GM12878 (cell line): ENCODE measurements at regions not wholly inside any gene's neighbourhood (a gene's known extent, or its start where the extent isn't known, plus 50 kb on each side); places are given as distances from the start of the nearest gene placed in this dataset.

Experiments used
- BMI1 ChIP-seq: fragments of 450-650 bp; IDR thresholded peaks from 2 replicates; pipeline ENCODE4 v1.6.1; 2016; ENCODE audit warnings: mild to moderate bottlenecking, moderate library complexity, borderline replicate concordance
- EED ChIP-seq: sonication (generic); IDR thresholded peaks from 2 replicates; pipeline ENCODE4 v1.6.1; 2016; ENCODE audit warnings: antibody characterized with exemption, low read depth
- PAX5 ChIP-seq: IDR thresholded peaks from 2 replicates; pipeline ENCODE4 v1.6.1; 2011; ENCODE audit warnings: low read depth, low read length, borderline replicate concordance
- PML ChIP-seq: IDR thresholded peaks from 2 replicates; pipeline ENCODE4 v1.6.1; 2012; ENCODE audit warnings: low read length, inconsistent platforms
- RCOR1 ChIP-seq: conservative IDR thresholded peaks from 2 replicates; pipeline ENCODE4 v1.6.1; 2012; ENCODE audit warnings: low read depth, low read length, improper control_type of control experiment
- TCF12 ChIP-seq: IDR thresholded peaks from 2 replicates; pipeline ENCODE4 v1.6.1; 2011; ENCODE audit warnings: low read depth, mild to moderate bottlenecking, low read length
- TCF3 ChIP-seq: IDR thresholded peaks from 2 replicates; pipeline ENCODE4 v1.6.1; 2012; ENCODE audit warnings: low read depth, mild to moderate bottlenecking, low read length, borderline replicate concordance; ENCODE audit not compliant: insufficient read depth
- USF1 ChIP-seq: IDR thresholded peaks from 2 replicates; pipeline ENCODE4 v1.6.1; 2011; ENCODE audit warnings: borderline replicate concordance, low read depth, mild to moderate bottlenecking, moderate library complexity, mixed read lengths, low read length; ENCODE audit not compliant: insufficient read depth; ENCODE audit errors: extremely low read length
- YY1 ChIP-seq: IDR thresholded peaks from 2 replicates; pipeline ENCODE4 v1.6.1; 2011; ENCODE audit warnings: low read depth, mild to moderate bottlenecking, low read length
- ZBTB11 ChIP-seq: fragments of 450-650 bp; formaldehyde crosslinking; IDR thresholded peaks from 2 replicates; pipeline ENCODE4 v1.5.0; 2022; ENCODE audit warnings: mild to moderate bottlenecking, missing genetic modification characterization
- TF ChIP-seq, protein P1 (sequence below): IDR thresholded peaks from 2 replicates; pipeline ENCODE4 v1.6.1; 2012; ENCODE audit warnings: improper control_type of control experiment, low read depth, low read length; ENCODE audit not compliant: insufficient replicate concordance
- TF ChIP-seq, protein P2 (sequence below): fragments of 450-650 bp; IDR thresholded peaks from 2 replicates; pipeline ENCODE4 v1.6.1; 2017; ENCODE audit warnings: borderline replicate concordance
- TF ChIP-seq, protein P3 (sequence below): fragments of 450-650 bp; formaldehyde crosslinking; IDR thresholded peaks from 2 replicates; pipeline ENCODE4 v1.4.0; 2020; ENCODE audit warnings: mild to moderate bottlenecking, moderate library complexity
- TF ChIP-seq, protein P4 (sequence below): fragments of 450-650 bp; IDR thresholded peaks from 2 replicates; pipeline ENCODE4 v1.6.1; 2014; ENCODE audit warnings: mild to moderate bottlenecking

DNA sequence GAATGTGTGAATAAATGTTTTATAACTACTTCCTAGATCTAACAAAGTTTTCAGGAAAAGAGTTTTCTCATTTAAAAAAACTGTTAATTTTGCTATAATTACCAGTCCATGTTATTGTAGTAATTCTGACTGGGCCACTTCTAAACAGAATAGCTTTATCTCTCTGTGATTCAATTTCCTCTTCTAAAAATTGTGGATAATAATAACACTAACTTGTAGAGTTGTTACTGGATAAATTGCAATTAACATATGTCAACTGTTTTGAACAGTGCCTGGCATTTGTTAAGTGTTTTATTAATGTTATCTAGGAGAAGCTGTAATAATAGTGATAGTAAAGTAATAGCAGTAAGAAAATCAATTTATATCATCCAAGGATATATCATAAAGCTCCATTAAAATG is 162.3 kb downstream of the BTC start (continued):
- TF ChIP-seq, protein P1, sequence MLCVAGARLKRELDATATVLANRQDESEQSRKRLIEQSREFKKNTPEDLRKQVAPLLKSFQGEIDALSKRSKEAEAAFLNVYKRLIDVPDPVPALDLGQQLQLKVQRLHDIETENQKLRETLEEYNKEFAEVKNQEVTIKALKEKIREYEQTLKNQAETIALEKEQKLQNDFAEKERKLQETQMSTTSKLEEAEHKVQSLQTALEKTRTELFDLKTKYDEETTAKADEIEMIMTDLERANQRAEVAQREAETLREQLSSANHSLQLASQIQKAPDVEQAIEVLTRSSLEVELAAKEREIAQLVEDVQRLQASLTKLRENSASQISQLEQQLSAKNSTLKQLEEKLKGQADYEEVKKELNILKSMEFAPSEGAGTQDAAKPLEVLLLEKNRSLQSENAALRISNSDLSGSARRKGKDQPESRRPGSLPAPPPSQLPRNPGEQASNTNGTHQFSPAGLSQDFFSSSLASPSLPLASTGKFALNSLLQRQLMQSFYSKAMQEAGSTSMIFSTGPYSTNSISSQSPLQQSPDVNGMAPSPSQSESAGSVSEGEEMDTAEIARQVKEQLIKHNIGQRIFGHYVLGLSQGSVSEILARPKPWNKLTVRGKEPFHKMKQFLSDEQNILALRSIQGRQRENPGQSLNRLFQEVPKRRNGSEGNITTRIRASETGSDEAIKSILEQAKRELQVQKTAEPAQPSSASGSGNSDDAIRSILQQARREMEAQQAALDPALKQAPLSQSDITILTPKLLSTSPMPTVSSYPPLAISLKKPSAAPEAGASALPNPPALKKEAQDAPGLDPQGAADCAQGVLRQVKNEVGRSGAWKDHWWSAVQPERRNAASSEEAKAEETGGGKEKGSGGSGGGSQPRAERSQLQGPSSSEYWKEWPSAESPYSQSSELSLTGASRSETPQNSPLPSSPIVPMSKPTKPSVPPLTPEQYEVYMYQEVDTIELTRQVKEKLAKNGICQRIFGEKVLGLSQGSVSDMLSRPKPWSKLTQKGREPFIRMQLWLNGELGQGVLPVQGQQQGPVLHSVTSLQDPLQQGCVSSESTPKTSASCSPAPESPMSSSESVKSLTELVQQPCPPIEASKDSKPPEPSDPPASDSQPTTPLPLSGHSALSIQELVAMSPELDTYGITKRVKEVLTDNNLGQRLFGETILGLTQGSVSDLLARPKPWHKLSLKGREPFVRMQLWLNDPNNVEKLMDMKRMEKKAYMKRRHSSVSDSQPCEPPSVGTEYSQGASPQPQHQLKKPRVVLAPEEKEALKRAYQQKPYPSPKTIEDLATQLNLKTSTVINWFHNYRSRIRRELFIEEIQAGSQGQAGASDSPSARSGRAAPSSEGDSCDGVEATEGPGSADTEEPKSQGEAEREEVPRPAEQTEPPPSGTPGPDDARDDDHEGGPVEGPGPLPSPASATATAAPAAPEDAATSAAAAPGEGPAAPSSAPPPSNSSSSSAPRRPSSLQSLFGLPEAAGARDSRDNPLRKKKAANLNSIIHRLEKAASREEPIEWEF, result no peak
- TF ChIP-seq, protein P2, sequence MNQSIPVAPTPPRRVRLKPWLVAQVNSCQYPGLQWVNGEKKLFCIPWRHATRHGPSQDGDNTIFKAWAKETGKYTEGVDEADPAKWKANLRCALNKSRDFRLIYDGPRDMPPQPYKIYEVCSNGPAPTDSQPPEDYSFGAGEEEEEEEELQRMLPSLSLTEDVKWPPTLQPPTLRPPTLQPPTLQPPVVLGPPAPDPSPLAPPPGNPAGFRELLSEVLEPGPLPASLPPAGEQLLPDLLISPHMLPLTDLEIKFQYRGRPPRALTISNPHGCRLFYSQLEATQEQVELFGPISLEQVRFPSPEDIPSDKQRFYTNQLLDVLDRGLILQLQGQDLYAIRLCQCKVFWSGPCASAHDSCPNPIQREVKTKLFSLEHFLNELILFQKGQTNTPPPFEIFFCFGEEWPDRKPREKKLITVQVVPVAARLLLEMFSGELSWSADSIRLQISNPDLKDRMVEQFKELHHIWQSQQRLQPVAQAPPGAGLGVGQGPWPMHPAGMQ, result no peak
- TF ChIP-seq PML, result no peak
- no peak for TF ChIP-seq ZBTB11 (CRISPR knock-in tag)
- TF ChIP-seq YY1, result no peak
- TF ChIP-seq, protein P3, sequence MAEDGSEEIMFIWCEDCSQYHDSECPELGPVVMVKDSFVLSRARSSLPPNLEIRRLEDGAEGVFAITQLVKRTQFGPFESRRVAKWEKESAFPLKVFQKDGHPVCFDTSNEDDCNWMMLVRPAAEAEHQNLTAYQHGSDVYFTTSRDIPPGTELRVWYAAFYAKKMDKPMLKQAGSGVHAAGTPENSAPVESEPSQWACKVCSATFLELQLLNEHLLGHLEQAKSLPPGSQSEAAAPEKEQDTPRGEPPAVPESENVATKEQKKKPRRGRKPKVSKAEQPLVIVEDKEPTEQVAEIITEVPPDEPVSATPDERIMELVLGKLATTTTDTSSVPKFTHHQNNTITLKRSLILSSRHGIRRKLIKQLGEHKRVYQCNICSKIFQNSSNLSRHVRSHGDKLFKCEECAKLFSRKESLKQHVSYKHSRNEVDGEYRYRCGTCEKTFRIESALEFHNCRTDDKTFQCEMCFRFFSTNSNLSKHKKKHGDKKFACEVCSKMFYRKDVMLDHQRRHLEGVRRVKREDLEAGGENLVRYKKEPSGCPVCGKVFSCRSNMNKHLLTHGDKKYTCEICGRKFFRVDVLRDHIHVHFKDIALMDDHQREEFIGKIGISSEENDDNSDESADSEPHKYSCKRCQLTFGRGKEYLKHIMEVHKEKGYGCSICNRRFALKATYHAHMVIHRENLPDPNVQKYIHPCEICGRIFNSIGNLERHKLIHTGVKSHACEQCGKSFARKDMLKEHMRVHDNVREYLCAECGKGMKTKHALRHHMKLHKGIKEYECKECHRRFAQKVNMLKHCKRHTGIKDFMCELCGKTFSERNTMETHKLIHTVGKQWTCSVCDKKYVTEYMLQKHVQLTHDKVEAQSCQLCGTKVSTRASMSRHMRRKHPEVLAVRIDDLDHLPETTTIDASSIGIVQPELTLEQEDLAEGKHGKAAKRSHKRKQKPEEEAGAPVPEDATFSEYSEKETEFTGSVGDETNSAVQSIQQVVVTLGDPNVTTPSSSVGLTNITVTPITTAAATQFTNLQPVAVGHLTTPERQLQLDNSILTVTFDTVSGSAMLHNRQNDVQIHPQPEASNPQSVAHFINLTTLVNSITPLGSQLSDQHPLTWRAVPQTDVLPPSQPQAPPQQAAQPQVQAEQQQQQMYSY (CRISPR knock-in tag), result no peak
- no peak for TF ChIP-seq USF1
- TF ChIP-seq TCF3, result no peak
- no peak for TF ChIP-seq EED
- no peak for TF ChIP-seq PAX5
- TF ChIP-seq, protein P4, sequence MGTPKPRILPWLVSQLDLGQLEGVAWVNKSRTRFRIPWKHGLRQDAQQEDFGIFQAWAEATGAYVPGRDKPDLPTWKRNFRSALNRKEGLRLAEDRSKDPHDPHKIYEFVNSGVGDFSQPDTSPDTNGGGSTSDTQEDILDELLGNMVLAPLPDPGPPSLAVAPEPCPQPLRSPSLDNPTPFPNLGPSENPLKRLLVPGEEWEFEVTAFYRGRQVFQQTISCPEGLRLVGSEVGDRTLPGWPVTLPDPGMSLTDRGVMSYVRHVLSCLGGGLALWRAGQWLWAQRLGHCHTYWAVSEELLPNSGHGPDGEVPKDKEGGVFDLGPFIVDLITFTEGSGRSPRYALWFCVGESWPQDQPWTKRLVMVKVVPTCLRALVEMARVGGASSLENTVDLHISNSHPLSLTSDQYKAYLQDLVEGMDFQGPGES, result no peak
- no peak for TF ChIP-seq TCF12
- no peak for TF ChIP-seq BMI1
- no peak for TF ChIP-seq RCOR1
- TF ChIP-seq, all 136 proteins: peak for 0
